Inflammatory macrophage treated with lipopolysaccharide for 1 hour (primary cell): ENCODE measurements at regions not wholly inside any gene's neighbourhood (a gene's known extent, or its start where the extent isn't known, plus 50 kb on each side); places are given as distances from the start of the nearest gene placed in this dataset.

ENCODE experiments used
- DNase-seq, 2 donors: peaks; one replicate each; pipeline ENCODE4 v3.0.0-alpha.2; 2020 to 2022

DNA sequence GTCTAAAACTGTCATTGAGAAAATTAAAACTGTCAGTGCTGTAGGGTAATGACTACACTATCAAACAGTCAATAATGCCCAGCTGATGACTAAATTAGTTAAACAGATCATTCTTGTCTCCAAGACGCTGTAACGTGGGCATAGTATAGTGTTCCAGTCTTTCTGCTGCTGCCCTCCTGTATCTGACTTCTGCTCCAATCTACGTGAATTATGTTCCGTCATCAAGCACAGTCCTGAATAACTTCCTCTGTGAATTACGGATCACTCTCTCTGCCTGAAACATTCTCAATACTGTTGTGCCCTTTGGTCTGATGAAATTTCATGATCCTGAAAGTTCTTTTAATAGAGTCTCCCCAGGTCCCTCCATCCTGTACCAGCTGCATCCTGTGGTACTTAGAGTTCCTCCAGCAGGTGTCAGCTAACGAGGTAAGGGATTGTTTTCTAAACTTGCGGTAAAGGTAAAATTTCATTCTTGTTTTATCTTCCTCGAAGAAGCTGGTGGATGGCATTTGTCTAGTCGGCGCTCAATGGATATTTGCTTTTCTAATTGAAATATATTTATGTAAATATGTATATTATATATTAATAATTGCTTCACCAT, 393.5 kb upstream of the ADARB2 start:
- no peak for DNase-seq

DNA sequence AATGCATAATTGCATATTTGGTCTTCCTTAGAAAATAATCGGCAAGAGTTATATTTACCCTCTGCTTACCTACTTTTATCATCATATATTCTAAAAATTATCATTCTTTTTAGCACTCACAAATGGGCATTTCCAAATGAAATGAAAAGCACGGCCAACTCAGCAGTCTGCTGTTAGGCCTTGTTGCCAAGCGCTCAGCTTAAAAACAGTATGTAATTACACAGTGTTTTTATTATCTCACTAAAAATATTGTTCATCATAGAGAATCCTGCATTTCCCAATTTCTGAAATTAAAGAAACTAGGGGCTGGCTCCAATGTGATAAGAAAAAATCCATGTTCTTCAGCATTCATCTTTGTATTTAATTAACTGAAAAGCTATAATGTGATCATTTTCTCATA, 391.7 kb upstream of the ADARB2 start:
- DNase-seq = no peak

DNA sequence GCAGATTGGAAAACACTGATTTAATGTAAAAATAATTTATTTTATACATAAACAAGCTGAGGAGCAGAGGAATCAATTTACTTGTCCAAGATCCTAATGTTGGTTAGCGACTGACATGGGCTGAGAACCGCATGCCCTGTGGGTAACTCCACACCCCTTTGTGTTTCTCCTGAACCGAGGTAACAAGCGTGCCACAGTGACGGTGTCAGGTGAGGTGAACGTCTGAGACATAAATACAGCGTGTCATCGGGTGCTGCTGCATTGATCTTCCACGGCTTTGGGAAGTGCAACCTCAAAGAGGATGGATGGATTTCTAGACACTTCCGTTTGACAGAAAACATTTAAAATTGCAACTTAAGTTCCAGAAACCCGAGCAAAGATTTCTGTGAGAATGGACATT, 386.8 kb upstream of the ADARB2 start:
- no peak for DNase-seq

DNA sequence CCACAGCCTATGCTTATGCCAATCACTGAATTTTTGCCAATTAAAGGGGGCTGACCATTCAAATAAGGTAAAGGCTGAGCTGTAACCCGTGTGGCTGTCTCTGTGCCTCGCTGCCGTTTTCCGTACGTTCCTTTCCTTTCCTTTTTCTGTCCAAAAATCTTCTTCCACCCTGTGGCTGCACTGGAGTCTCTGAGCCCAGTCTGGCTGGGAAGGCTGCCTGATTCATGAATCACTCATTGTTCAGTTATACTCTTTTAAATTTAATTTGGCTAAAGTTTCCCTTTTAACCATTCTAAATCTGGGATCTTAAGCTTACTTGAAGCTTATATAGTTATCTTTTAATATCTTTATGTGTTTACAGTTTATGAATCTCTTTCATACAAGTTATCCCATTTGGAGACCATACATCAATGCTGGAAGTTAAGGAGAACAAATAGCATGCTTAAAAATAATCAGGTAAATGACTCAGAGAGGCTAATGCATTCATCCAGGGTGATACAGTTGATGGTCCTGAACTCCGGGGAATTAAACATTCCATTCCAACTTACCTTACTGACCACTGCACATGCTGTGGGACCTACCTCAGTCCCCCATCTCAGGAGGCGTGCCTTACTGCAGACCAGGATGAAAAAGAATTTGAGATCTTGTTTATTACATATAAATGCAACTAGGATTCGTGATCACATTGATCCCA, 385.3 kb upstream of the ADARB2 start:
- DNase-seq = no peak

DNA sequence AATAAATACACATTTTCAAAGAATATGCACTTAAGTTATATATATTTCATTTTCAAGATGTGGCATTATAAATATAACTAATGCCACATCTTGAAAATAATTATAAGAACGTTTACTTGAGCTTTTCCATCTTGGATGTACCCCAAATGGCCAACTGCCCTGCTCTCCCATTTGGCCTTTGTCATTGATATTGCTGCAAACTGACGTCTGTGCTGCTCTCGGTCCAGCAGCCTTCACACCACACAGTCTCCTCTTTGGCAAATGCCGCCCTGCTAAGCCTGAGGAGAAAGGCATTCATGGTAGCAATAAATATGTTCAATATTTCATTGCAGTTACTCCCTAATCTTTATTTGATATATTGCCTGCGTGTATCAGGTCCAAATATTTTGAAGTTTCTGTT, 384.6 kb upstream of the ADARB2 start:
- no peak for DNase-seq

DNA sequence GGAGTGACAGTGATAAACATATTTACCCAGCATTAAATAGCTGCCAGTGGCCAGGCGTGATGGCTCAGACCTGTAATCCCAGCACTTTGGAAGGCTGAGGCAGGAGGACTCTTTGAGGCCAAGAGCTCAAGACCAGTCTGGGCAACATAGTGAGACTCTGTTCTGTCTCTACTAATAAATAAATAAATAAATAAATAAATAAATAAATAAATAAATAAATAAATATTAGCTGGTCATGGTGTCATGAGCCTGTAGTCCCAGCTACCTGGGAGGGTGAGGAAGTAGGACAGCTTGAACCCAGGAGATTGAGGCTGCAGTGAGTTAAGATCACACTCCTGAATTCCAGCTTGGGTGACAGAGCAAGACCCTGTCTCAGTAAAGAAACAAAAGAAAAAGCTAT, 384.0 kb upstream of the ADARB2 start:
- DNase-seq = no peak

DNA sequence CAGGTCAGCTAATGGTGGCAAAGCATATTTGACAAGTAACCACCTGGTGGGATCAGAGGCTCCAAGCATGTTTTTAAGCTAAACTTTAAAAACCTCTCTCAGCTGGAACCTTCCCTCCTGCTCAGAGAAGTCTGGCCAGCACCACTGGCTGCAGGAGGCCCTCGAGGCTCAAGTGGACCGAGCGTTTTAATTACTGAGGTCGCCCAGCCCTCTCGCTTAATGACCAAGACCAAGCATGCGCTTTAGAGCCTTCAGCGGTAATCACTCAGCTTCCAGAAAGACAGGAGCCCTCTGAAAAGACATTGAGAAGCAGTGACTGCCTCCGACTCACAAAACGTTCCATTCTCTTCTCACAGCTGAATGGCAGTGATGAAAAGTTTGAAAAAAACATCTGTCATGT, 383.4 kb upstream of the ADARB2 start:
- DNase-seq = no peak

DNA sequence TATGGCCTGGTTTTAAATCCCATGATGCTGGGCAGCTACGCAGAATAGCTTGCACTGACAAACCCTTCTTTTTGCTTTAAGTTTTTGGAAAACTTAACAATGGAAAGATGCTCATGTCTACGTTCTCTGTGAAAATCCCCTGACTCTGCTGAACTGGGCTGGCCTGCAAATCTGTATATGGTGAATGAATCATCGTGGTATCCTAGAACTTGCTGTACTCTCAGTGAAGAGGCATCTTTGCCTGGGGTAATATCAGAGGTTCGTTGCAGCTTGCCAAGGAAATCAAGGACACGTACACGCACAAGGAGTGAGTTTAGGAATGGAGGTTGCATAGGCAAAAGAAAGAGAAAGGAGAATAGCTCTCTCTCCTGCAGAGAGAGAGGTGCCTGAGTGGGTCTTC, 382.0 kb upstream of the ADARB2 start:
- DNase-seq = no peak

DNA sequence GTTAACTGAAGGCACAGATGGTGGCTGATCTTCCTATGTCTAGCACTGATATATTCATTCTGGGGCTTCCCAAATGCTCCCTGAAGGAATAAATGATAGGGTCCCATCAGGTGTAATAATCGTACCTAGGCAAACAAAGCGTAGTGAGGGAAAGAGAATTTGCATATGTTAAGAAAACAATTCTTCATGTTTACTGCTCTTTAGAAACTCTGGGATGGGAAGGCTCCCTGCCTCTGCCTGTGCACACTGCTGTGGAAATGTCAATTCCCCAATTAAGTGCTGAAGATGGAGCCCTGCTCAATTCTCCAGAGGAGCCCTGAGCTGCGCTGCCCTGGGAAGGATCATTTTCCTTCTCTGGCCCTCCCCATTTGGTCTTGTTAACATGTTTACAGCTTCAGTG, 380.9 kb upstream of the ADARB2 start:
- no peak for DNase-seq

DNA sequence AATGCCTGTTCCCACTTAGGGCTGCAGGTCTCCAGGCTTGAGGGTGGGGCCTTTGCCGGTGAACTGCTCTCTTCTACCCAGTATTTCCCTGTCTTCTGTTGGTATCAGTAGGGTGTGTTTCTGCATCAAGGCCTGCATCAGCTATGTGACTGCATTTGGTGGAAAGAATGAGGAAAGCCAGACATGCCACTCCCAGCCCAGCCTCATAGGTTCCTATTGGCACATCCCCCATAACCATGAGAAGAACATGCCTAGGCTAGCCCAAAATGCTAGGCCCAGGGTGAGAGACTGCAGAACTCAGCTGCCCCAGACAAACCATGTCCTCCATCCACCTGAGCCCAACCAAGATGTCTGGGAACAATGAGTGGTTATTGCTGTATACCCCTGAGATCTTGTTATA, 380.3 kb upstream of the ADARB2 start:
- no peak for DNase-seq

DNA sequence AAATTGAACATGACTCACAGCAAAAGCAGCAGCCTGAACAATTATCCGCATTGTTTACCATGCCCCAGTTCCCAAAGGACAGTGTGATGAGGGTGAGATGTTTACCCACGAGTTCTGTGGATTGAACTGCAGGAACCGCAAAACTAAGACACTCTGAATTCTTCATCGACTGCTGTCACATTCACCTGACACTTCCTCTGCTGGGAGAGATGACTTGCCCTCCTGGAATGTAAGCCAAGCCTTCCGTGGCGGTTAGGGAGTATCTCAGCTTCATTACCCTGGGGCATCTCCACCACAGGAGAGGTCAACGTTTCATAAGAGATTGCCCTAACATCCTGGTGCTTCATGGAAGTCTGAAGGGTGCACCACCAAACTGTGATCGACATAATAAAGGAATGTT, 374.6 kb upstream of the ADARB2 start:
- DNase-seq = no peak

DNA sequence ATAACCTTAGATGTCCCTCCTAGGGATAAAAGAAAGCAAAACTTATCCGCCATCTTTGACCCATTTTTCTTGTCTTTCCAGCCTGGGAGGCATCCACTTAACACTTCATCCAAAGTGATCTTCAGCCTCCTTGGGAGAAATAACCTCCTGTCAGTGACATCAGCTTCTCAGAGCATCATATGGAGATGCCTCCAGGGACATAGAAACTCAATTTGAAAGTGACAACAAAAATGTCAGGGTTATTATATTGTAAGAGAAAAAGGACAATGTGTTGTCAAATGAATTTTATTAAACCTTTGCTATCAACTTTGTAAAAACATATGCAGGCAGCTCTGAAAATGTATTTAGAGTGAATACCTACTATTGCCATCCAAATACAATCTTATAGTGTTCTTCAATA, 371.2 kb upstream of the ADARB2 start:
- DNase-seq = no peak

DNA sequence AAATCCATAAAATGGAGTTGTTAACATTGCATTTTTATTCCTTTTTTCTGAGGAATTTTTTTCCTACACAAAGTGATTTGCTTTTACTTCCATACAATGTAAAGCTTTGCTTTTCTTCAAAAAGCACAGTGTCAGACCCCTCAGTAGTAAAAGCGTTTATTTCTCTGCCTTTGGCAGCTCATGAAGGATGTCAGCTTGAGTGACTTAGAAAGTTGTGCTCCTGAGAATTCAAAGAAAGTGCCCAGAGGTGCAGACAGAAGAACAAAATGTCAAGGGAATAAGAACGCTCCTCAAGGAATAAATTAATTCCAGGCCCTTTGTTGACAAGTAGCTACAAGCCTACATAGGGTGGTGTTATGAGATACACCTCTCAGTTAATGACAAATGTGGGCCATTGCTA, 369.3 kb upstream of the ADARB2 start:
- no peak for DNase-seq

DNA sequence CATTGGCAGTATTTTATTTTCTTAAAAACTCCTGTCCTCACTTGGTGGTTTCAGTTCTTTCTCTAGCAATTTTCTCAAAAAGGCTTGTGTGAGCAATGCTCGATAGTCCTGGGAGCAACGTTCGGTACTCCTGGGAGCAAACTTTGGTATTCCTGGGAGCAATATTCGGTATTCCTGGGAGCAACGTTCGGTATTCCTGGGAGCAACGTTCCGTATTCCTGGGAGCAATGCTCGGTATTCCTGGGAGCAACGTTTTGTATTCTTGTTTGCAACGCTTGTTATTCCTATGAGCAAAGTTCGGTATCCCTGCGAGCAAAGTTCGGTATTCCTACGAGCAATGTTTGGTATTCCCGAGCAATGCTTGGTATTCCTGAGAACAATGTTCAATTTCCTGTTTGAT, 362.0 kb upstream of the ADARB2 start:
- DNase-seq = no peak

DNA sequence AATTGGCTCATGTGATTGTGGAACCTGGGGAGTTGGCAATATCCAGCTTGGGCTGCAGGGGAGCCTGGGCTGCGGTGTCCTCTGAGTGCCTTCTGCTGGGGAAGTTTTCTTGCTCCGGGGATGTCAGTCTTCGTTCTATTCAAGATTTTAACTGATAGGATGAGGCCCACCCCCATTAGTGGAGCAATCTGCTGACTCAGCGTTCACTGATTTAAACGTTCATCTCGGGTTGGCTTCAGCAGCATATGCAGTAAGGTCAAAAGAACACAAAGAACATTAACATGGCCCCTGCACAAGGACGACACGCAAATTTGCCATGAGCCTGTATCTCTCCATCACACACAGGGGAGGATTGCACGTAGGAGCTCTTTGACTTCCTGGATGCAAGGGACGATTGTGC, 360.6 kb upstream of the ADARB2 start:
- DNase-seq = no peak

DNA sequence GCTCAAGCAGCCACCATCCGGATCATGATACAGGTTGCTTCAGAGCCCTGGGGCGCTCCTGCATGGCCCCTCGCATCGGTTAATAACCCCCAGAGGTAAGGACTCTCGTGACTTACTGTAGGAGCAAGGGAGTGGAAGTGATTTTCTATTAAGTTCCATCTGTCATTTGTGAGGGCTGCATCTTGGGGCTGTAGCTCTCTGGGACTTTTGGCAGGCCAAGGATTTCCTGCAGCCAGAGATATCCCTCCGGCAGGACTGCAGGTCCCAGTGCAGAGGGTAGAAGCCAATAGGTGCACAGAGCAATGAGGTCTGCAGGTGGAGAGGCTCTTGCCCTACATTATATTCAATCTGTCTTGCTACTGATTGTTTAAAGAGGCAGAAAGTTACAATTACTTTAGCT, 356.8 kb upstream of the ADARB2 start:
- DNase-seq = no peak

DNA sequence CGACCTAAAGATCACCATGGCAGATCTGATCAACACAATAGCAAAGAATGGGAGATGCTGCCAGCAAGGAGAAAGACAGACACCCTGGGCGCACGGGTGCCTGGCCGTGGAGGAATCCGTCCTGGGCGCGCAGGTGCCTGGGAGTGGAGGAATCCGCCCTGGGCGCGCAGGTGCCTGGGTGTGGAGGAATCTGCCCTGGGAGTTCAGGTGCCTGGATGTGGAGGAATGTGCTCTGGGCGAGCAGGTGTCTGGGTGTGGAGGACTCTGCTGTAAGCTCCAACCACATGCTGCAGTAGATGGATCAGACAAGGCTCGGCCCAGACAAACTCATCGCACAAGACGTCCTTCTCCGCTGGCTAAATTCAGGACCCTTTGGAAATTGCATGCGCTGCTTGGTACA, 346.3 kb upstream of the ADARB2 start:
- DNase-seq = no peak

DNA sequence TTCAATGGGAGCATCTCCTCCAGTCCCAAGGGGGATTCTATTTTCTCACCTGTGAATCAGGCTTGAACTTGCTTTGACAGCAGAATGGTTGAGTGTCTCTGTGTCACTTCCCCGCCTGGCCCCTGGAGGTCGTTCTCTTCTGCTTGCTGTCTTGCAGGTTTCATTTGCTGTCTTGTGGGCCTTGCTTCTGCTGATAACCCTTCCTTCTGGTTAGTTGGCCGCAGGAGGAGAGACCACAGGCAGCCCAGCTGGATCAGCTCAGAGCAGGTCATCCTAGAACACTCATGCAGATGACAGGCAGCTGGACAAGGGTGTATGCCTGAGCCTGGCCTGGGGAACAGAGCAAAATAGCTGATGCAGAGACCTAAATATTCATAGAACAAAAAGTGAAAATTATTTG, 344.2 kb upstream of the ADARB2 start:
- no peak for DNase-seq

DNA sequence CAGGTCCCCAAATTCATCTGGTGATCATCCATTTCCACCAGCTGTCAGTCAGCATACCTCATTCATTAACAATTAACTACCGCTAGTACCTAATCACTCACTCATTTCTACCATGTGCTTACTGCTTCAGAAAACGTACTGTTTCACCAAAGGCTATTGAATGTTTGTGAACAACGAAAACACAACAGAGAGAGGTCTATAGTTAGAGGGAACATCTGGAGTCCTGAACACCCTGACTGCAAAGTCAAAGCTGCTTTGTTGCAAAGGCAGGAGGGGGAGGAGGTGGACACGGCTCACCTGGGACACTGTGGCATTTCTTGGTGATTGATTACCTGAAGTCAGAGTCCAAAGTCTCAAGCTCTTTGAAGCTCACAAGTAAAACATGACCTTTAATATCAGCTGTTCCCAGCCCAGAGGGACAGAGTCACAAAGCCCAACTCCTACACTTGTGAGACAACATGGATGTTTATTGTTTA, 342.3 kb upstream of the ADARB2 start:
- DNase-seq = no peak

DNA sequence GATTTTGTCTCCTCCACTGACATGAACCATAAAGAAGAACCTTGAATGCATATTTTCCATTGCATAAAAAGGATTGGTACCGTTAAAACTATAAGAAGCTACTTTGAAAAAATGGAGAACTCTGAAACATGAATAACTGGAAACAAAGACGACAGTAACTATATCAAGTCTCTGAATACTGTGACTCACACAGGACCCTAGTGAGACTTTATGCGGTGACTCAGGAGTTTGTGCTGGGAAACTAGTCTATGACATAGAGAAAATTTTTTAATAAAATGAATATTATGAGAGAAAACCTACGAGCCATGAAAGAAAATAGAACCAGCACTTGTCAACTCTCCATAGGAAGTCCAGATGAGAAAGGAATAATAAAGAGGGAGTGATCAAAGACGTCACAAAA, 339.9 kb upstream of the ADARB2 start:
- DNase-seq = no peak

DNA sequence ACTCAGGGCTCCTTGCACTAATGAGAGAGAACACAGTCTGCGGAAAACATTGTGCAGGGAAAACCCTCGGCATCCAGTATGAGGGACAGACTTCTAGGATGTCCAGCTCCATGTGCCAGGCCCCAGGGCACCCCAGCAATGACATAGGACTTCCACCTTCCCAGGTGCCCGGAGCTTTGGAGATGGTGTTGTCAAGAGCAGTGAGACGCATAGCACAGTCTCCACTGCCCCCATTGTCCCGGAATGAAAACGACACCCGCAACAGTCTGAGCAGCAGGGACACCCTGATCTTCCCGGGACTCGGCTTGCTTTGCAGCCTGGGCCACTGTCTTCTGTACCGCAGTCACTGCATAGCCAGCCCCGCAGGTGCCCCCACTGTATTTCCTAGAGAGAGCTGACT, 339.2 kb upstream of the ADARB2 start:
- no peak for DNase-seq

DNA sequence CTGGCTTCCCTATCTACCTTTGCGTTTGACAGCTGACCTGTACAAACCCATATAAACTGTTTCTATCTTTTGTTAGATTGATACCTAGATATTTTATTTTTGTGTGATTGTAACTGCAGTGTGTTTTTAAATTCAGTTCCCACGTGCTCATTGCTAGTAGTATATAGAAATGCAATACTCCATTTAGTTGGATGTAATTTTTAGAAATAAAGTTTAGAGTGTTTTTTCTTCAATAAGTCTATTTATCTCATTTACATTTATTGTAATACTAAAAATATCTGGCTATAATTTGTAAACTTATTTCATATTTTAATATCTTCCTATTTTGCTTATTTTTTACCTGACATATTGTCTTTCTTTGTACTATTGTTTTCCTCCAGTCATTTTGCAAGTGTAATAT, 329.7 kb upstream of the ADARB2 start:
- DNase-seq = no peak

DNA sequence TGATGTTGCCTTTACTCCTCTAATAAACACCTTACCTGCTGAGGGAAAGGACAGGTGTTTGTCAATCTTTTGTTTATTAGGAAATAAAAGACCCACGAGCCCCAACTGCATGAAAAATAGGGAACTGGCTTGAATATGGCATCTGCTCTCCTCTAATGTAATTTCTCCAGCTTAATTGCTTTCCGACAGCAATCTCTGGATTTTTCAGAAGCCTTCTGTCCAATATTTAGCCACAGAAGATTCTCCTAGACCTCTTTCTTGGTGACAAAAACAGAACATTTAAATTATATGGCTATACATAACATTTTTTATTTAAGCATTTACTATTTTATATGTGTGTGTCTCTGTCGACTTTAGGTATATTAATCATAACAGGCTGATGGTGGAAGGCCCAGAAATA, 317.4 kb upstream of the ADARB2 start:
- no peak for DNase-seq

DNA sequence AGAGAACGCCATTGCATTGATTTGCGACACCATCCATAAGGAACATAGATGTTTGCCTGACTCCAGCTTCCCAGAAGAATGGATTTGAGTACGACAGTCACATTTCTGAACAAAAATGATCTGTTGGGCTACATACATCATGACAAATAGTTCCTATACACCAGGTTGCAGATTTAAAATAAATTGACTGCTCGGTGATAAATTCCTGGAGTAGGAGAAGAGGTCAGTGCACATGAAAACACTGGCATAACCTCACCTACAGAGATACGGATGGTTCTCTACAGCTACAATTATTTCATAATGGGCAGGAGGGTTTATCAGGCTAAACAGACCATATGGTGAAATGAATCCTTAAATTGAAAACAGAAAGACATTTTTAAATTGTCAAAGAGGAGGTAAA, 316.5 kb upstream of the ADARB2 start:
- DNase-seq = no peak

DNA sequence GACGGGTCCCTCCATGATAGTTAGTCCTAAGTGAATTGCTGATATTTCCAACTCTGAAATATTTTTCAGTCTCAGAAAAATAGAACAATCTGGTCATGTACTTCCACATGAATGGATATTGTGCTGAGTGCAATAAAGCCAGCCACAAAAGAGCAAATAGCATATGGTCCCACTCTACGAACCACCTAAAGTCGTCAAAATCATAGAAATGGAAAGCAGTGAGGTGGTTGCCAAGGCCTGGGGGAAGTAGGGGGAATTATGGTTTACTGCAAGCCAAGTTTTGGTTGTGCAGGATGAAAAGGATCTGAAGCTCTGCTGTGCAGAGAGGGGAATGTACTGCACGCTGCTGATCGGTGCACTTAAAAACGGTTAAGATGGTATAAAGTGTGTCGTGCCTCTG, 313.8 kb upstream of the ADARB2 start:
- DNase-seq = no peak
